Muscle of leg (tissue), 3 donors: ENCODE measurements at regions not wholly inside any gene's neighbourhood (a gene's known extent, or its start where the extent isn't known, plus 50 kb on each side); places are given as distances from the start of the nearest gene placed in this dataset.

ENCODE experiments used
- DNase-seq: peaks from one replicate; pipeline ENCODE4 v3.0.0; 2013
- H3K27ac ChIP-seq: one replicate; pipeline ENCODE4 v1.5.1; 2013; ENCODE audit warnings: mild to moderate bottlenecking, low read length, control low read depth
- H3K27me3 ChIP-seq: one replicate; pipeline ENCODE4 v1.6.1; 2013; ENCODE audit warnings: low read length; ENCODE audit not compliant: control insufficient read depth, insufficient read depth
- H3K36me3 ChIP-seq: one replicate; pipeline ENCODE4 v1.6.1; 2013; ENCODE audit warnings: low read length; ENCODE audit not compliant: control insufficient read depth, insufficient read depth
- H3K4me1 ChIP-seq: one replicate; pipeline ENCODE4 v1.6.1; 2013; ENCODE audit warnings: low read length; ENCODE audit not compliant: control insufficient read depth, insufficient read depth
- H3K4me3 ChIP-seq: one replicate; pipeline ENCODE4 v1.5.1; 2013; ENCODE audit warnings: low read length, control low read depth
- H3K9me3 ChIP-seq: replicated peaks from 2 replicates; pipeline ENCODE4 v1.6.1; 2013; ENCODE audit warnings: low read depth, low read length; ENCODE audit not compliant: control insufficient read depth
- WGBS: methylation state at CpG from one replicate; pipeline ENCODE4 v1.1.5; 2013; ENCODE audit warnings: missing lambda C conversion rate; ENCODE audit not compliant: insufficient coverage; 5-methylcytosine and 5-hydroxymethylcytosine counted together

DNA sequence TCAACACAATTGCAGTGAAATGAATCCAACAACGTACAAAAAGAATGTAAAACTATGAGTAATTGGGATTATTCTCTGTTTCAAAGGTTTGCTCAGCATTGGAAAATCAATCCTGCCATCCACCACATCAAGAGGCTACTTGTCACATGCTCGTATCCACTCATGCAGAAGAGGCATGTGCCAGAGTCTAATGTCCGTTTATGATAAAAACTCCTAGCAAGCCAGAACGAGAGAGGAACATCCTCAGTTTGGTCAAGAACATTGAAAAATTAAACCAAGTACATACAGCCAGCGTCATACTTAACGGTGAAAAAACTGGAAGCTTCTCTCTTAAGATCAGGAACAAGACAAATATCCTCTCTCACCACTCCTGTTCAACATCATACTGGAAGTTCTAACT lies 563.9 kb upstream of the TMEM132C start:
- WGBS, result 33% methylated on average over 3 of the region's 6 CpGs
- H3K36me3 ChIP-seq, result no peaks in the 10 kb centered on the region
- H3K4me3 ChIP-seq, result no peak overlapping the region
- no peaks in the 10 kb centered on the region for H3K4me1 ChIP-seq
- H3K27ac ChIP-seq, result no peak overlapping the region
- H3K27me3 ChIP-seq, result no peaks in the 10 kb centered on the region
- no peak for DNase-seq
- H3K9me3 ChIP-seq, result no peaks in the 10 kb centered on the region

DNA sequence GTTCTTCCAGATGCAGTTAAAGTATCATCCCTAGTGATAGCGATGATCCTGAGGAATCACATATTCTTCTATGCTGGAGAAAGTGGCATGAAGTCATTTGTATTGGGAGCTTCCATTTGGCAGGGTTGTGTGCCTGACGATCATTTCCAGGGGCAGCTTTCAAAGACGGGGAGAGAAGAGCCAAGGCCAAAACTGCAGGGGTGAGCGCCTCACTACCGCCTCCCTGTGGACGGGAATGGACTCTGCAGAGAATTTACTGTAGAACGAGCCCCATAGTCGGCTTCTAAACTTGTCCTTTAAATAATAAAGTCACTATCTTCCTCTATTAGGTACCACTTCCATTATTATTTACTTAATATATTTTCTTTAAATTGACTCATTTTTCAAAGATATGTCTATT lies 555.9 kb upstream of the TMEM132C start:
- no peak overlapping the region for H3K4me3 ChIP-seq
- no peak for DNase-seq
- no peak overlapping the region for H3K27ac ChIP-seq
- H3K4me1 ChIP-seq, result no peaks in the 10 kb centered on the region
- no peaks in the 10 kb centered on the region for H3K27me3 ChIP-seq
- 47% methylated on average over 3 of the region's 8 CpGs for WGBS
- no peaks in the 10 kb centered on the region for H3K36me3 ChIP-seq
- no peaks in the 10 kb centered on the region for H3K9me3 ChIP-seq

DNA sequence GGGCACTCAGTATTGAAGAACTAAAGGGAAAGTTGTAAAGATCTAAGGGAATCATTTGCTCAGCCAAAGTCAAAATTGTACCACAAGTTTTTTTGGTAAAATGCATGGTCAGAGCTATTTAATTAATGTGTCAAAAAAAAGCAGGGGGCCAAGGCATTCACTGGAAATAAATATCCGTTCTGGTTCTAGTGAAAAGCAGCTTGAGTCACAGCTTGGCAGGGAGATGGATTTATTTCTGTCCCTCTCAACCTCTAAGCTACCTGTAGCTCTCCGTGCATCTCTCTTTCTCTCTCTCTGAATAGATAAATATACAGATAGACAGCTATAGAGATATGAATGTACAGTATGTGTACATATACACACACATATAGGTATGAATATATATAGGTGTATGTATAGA lies 554.4 kb upstream of the TMEM132C start:
- DNase-seq, result no peak
- Histone ChIP-seq H3K27me3 (no peaks in the 10 kb centered on the region), H3K4me3 (no peak overlapping the region), H3K27ac (no peak overlapping the region), H3K4me1 (no peaks in the 10 kb centered on the region), H3K36me3 (no peaks in the 10 kb centered on the region), H3K9me3 (no peaks in the 10 kb centered on the region)
- WGBS, result 80% methylated on average over 1 of the region's 2 CpGs

DNA sequence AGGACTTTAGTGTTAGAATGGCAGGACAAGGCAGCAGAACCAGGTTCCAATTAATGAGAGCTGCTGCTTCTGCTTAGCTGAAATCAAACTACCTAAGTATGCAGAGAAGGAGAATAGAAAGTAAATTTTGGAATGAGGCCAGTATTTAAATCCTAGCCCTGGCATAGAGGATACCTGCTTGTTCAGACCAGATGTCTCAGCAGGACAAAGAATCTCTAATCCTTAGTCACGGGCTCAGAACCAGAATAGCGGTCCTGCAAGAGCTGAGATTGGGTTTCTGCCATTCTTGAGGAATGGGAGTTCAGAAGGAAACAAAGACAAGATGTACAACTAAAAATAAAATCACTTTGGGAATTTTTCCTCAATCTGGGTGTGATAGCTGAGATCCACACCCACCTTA lies 550.8 kb upstream of the TMEM132C start:
- Histone ChIP-seq H3K36me3 (no peaks in the 10 kb centered on the region), H3K27me3 (no peaks in the 10 kb centered on the region), H3K4me1 (no peaks in the 10 kb centered on the region), H3K4me3 (no peak overlapping the region), H3K9me3 (no peaks in the 10 kb centered on the region), H3K27ac (no peak overlapping the region)
- WGBS, result no CpG with 5 or more reads among the region's 2 CpGs
- no peak for DNase-seq

DNA sequence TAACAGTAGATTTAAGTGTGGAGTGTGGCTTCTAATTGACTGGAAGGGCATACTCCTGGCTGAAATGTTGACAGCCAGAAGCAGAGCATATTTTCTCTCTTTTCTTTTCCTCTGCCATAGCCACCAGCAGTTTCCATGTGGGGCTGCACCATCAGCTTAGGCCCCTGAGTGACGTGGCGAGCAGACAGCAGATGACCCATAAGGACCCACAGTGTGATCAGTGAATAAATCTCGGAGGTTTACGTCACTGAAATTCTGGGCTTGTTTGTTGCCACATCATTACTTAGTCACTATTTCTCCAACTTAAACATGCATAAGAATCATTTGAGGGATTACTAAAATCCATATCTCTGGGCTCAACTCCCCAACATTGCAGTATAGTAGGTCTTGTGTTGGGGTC lies 549.7 kb upstream of the TMEM132C start:
- 83% methylated on average over 2 of the region's 4 CpGs for WGBS

DNA sequence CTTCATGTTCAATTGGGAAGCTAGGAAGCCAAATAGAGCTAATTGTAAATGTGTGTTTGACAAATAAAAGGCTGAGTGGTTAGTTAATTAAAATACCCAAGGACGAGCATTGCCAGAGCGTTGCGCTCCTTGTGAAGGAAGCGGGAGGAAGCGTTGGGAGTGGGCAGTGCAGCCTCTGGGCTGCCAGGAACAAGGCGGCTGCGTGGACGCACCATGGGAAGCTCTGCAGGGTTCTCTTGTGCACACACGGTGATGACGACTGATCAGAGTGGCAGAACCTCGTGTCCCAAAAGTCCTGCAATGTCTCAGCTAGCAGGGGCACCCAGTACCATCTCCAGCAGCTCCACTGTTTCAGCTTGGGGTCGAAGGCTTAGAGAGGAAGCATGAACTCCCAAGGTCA lies 546.6 kb upstream of the TMEM132C start:
- 83% methylated on average over 12 of the region's 12 CpGs for WGBS
- H3K27ac ChIP-seq, result no peak overlapping the region
- no peaks in the 10 kb centered on the region for H3K36me3 ChIP-seq
- H3K4me1 ChIP-seq, result peaks cover 11% of the 10 kb centered on the region
- no peaks in the 10 kb centered on the region for H3K27me3 ChIP-seq
- no peak overlapping the region for H3K4me3 ChIP-seq
- DNase-seq, result no peak
- H3K9me3 ChIP-seq, result no peaks in the 10 kb centered on the region

More for the DNA sequence above, 549.7 kb upstream of the TMEM132C start:
- H3K27me3 ChIP-seq, result no peaks in the 10 kb centered on the region
- no peak overlapping the region for H3K27ac ChIP-seq
- DNase-seq, result no peak
- H3K9me3 ChIP-seq, result no peaks in the 10 kb centered on the region
- H3K4me1 ChIP-seq, result no peaks in the 10 kb centered on the region
- no peaks in the 10 kb centered on the region for H3K36me3 ChIP-seq
- H3K4me3 ChIP-seq, result no peak overlapping the region

DNA sequence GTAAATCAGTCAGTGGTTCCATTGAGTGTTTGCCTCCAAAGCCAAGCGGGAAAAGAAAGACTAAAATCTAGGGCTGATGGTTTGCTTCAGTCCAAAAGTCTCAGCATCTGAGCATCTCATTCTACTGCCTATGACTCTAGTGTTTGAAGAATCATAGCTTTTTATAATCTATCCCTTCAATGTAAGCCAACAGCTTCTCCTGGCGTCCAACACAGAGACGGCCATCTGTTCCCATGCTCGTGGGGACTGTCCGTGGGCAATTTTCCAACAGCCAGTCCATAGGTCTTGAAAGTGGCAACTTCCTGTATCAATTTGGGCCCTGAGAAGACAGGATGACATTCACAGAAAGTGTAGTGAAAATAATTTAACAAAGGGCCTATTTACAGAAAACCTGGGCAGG lies 544.4 kb upstream of the TMEM132C start:
- Histone ChIP-seq H3K4me3 (no peak overlapping the region), H3K27me3 (no peaks in the 10 kb centered on the region), H3K9me3 (no peaks in the 10 kb centered on the region), H3K27ac (no peak overlapping the region), H3K36me3 (no peaks in the 10 kb centered on the region), H3K4me1 (peaks cover 11% of the 10 kb centered on the region)
- peak; percentile 47 for DNase-seq
- 49% methylated on average over 3 of the region's 5 CpGs for WGBS

DNA sequence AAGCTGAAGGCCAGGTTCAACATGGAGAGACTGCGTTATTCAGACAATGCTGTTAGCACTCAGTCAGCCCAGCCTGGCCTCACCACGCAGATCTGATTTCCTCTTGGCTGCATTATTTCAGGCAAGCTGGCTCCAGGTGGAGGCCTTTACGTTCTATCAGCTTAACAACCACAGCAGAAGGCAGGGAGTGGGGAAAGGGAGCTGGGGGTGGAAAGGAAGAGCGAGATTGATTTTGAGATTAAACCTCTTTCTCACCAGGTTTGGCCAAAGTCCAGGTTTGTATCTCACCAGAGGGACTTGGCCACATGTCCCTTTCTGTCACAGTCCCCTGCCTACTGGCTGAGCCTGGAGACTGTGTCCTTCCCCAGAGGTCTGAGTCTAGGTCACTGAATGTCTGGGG lies 543.7 kb upstream of the TMEM132C start:
- peak; percentile 49 for DNase-seq
- Histone ChIP-seq H3K36me3 (no peaks in the 10 kb centered on the region), H3K4me1 (peaks cover 11% of the 10 kb centered on the region), H3K4me3 (no peak overlapping the region), H3K9me3 (no peaks in the 10 kb centered on the region), H3K27ac (no peak overlapping the region), H3K27me3 (no peaks in the 10 kb centered on the region)
- 14% methylated on average over 2 of the region's 4 CpGs for WGBS

DNA sequence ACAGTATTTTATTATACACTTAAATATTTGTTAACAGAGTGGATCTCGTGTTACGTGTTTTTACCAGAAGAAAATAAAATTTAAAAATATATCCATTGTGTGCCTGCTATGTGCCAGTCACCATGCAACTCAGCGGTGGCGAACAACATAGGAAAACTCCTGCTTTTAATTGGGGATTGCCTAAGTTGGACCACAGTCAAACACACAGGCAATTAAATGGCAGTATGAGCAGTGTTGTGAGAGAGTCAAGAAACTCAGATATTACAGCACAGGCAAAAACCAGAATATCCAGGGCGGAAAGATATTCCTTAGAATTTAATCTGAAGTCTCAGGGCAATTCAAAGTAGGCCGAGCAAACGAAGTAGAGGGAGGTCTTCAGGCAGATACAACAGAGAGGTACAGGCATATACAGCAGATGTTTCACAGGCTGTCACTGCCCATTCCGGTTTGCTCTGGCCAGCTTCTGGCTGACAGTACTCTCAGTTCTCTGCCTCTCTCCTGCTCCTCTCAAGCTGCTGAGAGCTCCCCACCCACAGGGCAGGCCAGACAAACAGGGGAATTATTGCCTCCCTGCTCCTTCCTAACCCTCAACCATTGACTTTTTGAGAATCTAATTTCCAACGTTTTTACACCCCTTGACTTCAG lies 540.2 kb upstream of the TMEM132C start:
- H3K36me3 ChIP-seq, result no peaks in the 10 kb centered on the region
- no peaks in the 10 kb centered on the region for H3K9me3 ChIP-seq
- peaks cover 11% of the 10 kb centered on the region for H3K4me1 ChIP-seq
- peak; percentile 18 for DNase-seq
- H3K27me3 ChIP-seq, result no peaks in the 10 kb centered on the region
- WGBS, result 42% methylated on average over 5 of the region's 9 CpGs
- H3K27ac ChIP-seq, result no peak overlapping the region
- no peak overlapping the region for H3K4me3 ChIP-seq

DNA sequence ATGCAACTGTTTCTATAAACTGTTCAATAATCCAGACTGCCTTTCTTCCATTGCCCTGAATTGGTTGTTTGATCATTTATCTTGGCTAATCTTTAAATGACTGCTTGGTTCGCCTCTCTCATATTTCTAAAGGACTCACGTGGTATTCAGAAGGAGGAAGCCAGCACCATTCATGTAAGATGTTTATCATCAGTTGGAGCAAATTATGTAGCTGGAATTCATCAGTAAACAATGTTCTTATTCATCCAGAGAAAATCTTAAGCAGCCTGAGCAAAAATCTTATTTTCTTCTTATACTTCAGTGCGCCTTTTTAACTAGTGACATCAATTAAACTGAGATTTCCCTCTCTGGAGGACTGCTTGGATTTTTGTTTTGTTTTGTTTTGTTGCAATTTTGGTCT lies 538.7 kb upstream of the TMEM132C start:
- no peak overlapping the region for H3K27ac ChIP-seq
- no peaks in the 10 kb centered on the region for H3K27me3 ChIP-seq
- no peaks in the 10 kb centered on the region for H3K9me3 ChIP-seq
- no peak for DNase-seq
- WGBS, result no CpG with 5 or more reads among the region's 3 CpGs
- H3K4me1 ChIP-seq, result peaks cover 3% of the 10 kb centered on the region
- H3K4me3 ChIP-seq, result no peak overlapping the region
- H3K36me3 ChIP-seq, result no peaks in the 10 kb centered on the region

DNA sequence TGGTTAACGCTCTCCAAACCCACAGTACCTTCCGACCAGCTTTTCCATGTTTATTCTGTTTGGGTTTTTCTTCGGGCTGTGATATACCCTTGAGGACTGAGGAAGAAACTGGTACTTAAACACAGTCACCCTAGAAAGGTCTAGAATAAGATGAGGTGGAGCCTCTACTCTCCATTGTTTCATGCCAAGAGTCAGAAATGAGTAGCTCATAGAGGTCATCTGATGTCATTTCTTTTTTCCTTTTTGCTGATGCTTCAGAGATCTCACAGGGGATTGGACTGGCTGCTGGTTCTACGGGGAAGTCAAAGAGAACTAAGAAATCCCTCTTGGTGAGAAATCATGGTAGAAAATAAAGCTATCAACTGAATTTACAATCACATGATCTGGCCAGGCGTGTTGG lies 538.2 kb upstream of the TMEM132C start:
- no peak overlapping the region for H3K27ac ChIP-seq
- H3K4me1 ChIP-seq, result no peaks in the 10 kb centered on the region
- H3K36me3 ChIP-seq, result no peaks in the 10 kb centered on the region
- 63% methylated on average over 1 of the region's 5 CpGs for WGBS
- H3K4me3 ChIP-seq, result no peak overlapping the region
- DNase-seq, result no peak
- no peaks in the 10 kb centered on the region for H3K27me3 ChIP-seq
- H3K9me3 ChIP-seq, result no peaks in the 10 kb centered on the region
